Lower leg skin (tissue), 4 donors: ENCODE measurements at regions not wholly inside any gene's neighbourhood (a gene's known extent, or its start where the extent isn't known, plus 50 kb on each side); places are given as distances from the start of the nearest gene placed in this dataset.

ENCODE experiments used
- DNase-seq, 2 donors: peaks; one replicate each; pipeline ENCODE4 v3.0.0-alpha.2; 2019; ENCODE audit warnings: low spot score in 2 of 2
- H3K4me3 ChIP-seq: fragments of 200-600 bp; sonication (generic); 2 replicates; pipeline ENCODE4 v1.5.1; 2017; ENCODE audit warnings: mild to moderate bottlenecking, low read depth; ENCODE audit not compliant: poor library complexity, severe bottlenecking
- CTCF ChIP-seq, 3 donors: fragments of 450-650 bp; IDR thresholded peaks; one replicate each; pipeline ENCODE4 v1.5.1; 2016; ENCODE audit warnings: antibody characterized with exemption in 3 of 3, mild to moderate bottlenecking in 3 of 3, moderate library complexity in 2 of 3
- POLR2A ChIP-seq, 2 donors: fragments of 450-650 bp; IDR thresholded peaks; one replicate each; pipeline ENCODE4 v1.6.1; 2016 to 2017; ENCODE audit warnings: antibody characterized with exemption in 2 of 2, mild to moderate bottlenecking in 1 of 2, moderate library complexity in 1 of 2
- WGBS, 2 donors: methylation state at CpG; one replicate each; pipeline ENCODE4 v1.1.5; 2018; 5-methylcytosine and 5-hydroxymethylcytosine counted together
- intact Hi-C: fragments of 100-400 bp; cut with DNase I; formaldehyde crosslinking; loops from one replicate; pipeline ENCODE4 v1.15.0; 2023; ENCODE audit warnings: low total_unique reads

GRCh38 chr12:13924286-13924685 lies 57.1 kb downstream of the GRIN2B start:
- intact Hi-C loops = no loop called here
- TF ChIP-seq CTCF (IDR thresholded peaks at IDR 0.05) (no peak), POLR2A (IDR thresholded peaks at IDR 0.05) (no peak)
- 55 to 67% methylated on average over 2 of the region's 2 CpGs for WGBS, 2 donors
- no peak for DNase-seq
- H3K4me3 ChIP-seq = no peak overlapping the region

GRCh38 chr12:13918897-13919296 lies 62.5 kb downstream of the GRIN2B start:
- no peak for DNase-seq
- WGBS, 2 donors = 28 to 30% methylated on average over 2 of the region's 2 CpGs
- TF ChIP-seq POLR2A (IDR thresholded peaks at IDR 0.05) (no peak), CTCF (IDR thresholded peaks at IDR 0.05) (no peak)
- H3K4me3 ChIP-seq = no peak overlapping the region
- intact Hi-C loops = no loop called here

GRCh38 chr12:13915096-13915495 lies 66.3 kb downstream of the GRIN2B start:
- intact Hi-C loops = no loop called here
- no peak for DNase-seq
- WGBS, 2 donors = 71 to 78% methylated on average over 5 of the region's 5 CpGs
- no peak for TF ChIP-seq CTCF (IDR thresholded peaks at IDR 0.05)
- TF ChIP-seq POLR2A (IDR thresholded peaks at IDR 0.05) = no peak
- H3K4me3 ChIP-seq = no peak overlapping the region

- intact Hi-C loops = no loop called here
- TF ChIP-seq POLR2A (IDR thresholded peaks at IDR 0.05) (no peak), CTCF (IDR thresholded peaks at IDR 0.05) (no peak)
- H3K4me3 ChIP-seq = no peak overlapping the region
- DNase-seq = no peak
- WGBS, 2 donors = 50 to 70% methylated on average over 2 of the region's 2 CpGs
These were observed 68.0 kb downstream of the GRIN2B start for GRCh38 chr12:13913371-13913770.

GRCh38 chr12:13911756-13912554 lies 69.4 kb downstream of the GRIN2B start:
- intact Hi-C loops = no loop called here
- TF ChIP-seq POLR2A (IDR thresholded peaks at IDR 0.05) = no peak
- no peak for TF ChIP-seq CTCF (IDR thresholded peaks at IDR 0.05)
- no peak overlapping the region for H3K4me3 ChIP-seq
- WGBS, 2 donors = 84 to 90% methylated on average over 18 of the region's 18 CpGs
- DNase-seq = no peak

- WGBS, 2 donors = 81 to 87% methylated on average over 4 of the region's 4 CpGs
- TF ChIP-seq CTCF (IDR thresholded peaks at IDR 0.05) = no peak
- no peak for TF ChIP-seq POLR2A (IDR thresholded peaks at IDR 0.05)
- DNase-seq = no peak
- intact Hi-C loops = no loop called here
- no peak overlapping the region for H3K4me3 ChIP-seq
These were observed 75.6 kb downstream of the GRIN2B start for GRCh38 chr12:13905794-13906193.
